ENCODE measurements at regions not wholly inside any gene's neighbourhood (a gene's known extent, or its start where the extent isn't known, plus 50 kb on each side); places are given as distances from the start of the nearest gene placed in this dataset.

GRCh38 chr2:118508282-118508681 is 339.2 kb downstream of the EN1 start:
- Mint-ChIP-seq H3K36me3 (peaks cover 0 to 4% of the 10 kb centered on the region in 2 donors), H3K27ac (no peak overlapping the region), H3K9me3 (peaks cover 0 to 3% of the 10 kb centered on the region in 2 donors)
- ATAC-seq: no peak
- DNase-seq (ENCODE audit: low spot score in 2 of 2): no peak

GRCh38 chr2:118505436-118505835 is 342.0 kb downstream of the EN1 start:
- peaks cover 0 to 4% of the 10 kb centered on the region in 2 donors for H3K36me3 Mint-ChIP-seq
- ATAC-seq (no peak), DNase-seq (ENCODE audit: low spot score in 2 of 2) (no peak)
- H3K9me3 Mint-ChIP-seq: peaks cover 0 to 3% of the 10 kb centered on the region in 2 donors
- no peak overlapping the region for H3K27ac Mint-ChIP-seq

DNA sequence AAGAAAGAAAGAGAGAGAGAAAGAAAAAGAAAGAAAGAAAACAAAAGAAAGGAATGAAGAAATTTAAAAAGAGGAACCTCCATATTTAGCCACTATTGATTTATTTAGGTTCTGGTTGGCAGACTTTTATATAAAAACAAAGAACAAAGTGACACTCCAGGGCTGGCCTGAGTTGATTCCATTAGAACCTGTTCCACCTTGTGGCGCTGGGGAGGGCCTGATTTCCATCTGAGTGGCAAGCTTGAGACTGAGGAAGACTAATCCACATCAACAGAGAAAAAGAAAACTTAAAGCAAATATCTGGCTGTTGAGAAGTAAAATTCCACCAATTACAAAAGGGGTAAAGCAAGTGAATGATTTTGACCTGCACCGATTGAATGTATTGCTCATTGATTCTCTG is 345.3 kb downstream of the EN1 start:
- no peak for DNase-seq (ENCODE audit: low spot score in 2 of 2)
- no peak for ATAC-seq
- peaks cover 0 to 4% of the 10 kb centered on the region in 2 donors for H3K36me3 Mint-ChIP-seq

GRCh38 chr2:118498943-118499342 is 348.5 kb downstream of the EN1 start:
- Mint-ChIP-seq H3K36me3 (no peaks in the 10 kb centered on the region), H3K27ac (no peak overlapping the region), H3K9me3 (no peaks in the 10 kb centered on the region)
- DNase-seq (ENCODE audit: low spot score in 2 of 2) (no peak), ATAC-seq (no peak)

More for the DNA sequence above, 345.3 kb downstream of the EN1 start:
- peaks cover 0 to 3% of the 10 kb centered on the region in 2 donors for H3K9me3 Mint-ChIP-seq
- no peak overlapping the region for H3K27ac Mint-ChIP-seq

DNA sequence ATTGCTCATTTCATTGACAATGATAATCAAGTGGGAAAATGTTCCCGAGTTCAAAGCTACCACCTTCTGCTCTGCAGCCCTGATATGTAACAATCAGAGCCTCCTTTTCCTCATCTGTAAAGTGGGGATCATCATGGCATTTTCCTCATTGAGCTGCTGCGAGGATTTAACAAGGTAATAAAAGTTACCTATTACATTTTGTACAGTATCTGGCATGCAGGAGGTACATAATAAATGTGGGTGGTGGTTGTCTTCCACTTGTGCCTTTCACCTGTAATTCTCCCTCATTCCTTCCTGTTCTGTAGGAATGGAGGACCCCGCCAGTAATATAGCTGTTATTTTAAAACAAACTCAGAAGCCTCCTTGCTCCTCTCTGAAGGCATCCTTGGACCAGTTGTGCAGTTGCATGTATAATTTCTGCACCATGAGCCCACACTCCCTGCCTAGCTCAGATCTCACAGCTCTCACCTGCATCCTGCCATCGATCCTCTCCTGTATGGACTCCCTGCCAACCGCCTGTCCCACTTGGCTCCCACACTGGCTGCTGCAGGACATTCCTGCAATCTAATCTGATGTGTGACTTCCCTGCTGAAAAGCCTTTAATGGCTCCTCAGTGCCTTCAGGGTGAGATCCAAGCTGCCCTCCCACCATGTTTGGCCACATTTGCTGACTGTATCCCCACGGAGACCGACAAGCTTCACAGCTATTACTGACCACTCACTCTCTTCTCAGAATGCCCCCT is 350.4 kb downstream of the EN1 start:
- Mint-ChIP-seq H3K36me3 (peaks cover 3% of the 10 kb centered on the region in 2 donors), H3K9me3 (peaks cover 0 to 3% of the 10 kb centered on the region in 2 donors), H3K27ac (peak overlapping the region in 1 of 2 donors; percentile 1)
- DNase-seq (ENCODE audit: low spot score in 2 of 2): no peak
- no peak for ATAC-seq

DNA sequence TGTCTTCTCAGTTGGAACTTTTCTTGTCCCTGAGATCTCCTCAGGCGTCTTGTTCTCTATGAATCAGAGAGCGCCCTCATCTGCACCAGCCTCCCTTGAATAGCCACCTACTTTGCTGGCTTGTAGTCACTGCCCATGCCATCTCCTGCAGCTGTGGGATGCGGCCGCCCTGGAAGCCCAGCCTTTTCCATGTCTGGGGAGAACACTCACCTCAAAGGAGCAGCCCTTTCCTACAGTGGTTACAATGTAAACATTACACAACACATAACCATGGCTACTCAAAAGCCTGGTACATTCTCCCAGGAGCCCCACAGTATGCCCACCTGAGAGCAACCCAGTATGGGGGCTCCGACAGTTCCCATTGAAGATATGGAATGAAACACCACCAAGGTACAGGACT is 351.0 kb downstream of the EN1 start:
- peaks cover 6% of the 10 kb centered on the region in 2 donors for H3K36me3 Mint-ChIP-seq
- ATAC-seq: no peak

DNA sequence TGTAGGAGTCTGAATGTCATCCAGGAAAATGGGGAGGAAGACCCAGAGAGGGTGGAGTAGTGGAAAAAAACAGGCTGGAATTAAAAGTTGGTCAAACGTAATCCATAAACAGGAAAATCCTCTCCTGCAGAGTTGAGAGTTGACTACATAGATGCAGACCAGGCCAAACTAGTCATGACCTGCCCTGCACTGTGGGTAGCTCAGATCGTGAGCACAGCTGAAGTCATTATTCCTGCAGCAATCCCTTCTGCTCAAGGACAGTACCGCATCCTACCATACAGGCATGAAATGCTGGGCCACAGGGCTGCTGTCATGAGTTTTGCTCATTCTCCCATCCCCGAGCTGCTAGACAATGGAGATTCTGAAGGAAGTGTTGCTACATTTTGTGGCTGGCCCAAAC is 352.2 kb downstream of the EN1 start:
- H3K36me3 Mint-ChIP-seq: peaks cover 6 to 12% of the 10 kb centered on the region in 2 donors
- H3K27ac Mint-ChIP-seq: no peak overlapping the region
- ATAC-seq (no peak), DNase-seq (ENCODE audit: low spot score in 2 of 2) (no peak)
- peaks cover 0 to 6% of the 10 kb centered on the region in 2 donors for H3K9me3 Mint-ChIP-seq

More for the DNA sequence above, 351.0 kb downstream of the EN1 start:
- Mint-ChIP-seq H3K9me3 (peaks cover 0 to 6% of the 10 kb centered on the region in 2 donors), H3K27ac (no peak overlapping the region)
- no peak for DNase-seq (ENCODE audit: low spot score in 2 of 2)

DNA sequence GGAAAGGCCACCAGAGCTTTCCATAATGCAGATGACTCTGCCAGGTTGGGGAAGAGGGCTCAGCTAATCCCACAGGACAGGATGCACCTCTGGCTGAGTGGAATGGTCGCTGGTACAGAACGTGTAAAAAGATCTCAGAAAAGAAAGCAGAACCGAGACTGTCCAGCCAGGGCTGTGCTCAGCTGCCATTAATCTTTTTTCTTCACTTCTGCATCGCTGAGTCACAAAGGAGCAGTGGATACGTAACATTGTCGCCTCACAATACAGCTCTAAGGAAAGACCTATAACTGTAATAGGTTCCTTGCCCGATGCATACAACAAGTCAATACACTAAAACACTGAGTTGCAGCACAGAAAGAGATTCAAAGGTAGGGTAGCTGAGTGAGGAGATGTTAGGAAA is 354.2 kb downstream of the EN1 start:
- H3K27ac Mint-ChIP-seq: no peak overlapping the region
- ATAC-seq: no peak
- DNase-seq (ENCODE audit: low spot score in 2 of 2): no peak
- H3K9me3 Mint-ChIP-seq: peaks cover 0 to 6% of the 10 kb centered on the region in 2 donors
- peaks cover 6 to 12% of the 10 kb centered on the region in 2 donors for H3K36me3 Mint-ChIP-seq

DNA sequence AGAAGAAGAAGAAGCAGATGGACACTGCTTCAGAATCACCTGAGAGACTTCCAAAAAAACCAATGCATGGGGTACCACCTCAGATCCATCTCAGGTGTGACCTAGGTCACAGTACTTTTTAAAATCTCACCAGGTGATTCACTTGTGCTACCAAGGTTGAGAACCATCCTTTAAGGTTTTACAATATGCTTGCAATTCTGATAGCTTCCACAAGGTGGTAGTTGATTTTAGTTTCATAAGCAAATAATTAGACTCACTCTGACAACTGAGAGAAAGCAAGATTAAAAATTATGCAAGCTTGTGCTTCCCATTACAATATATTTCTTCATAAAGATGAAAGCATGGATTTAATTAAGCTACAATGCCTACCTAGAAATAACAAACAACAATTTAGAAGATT is 355.1 kb downstream of the EN1 start:
- no peak for DNase-seq (ENCODE audit: low spot score in 2 of 2)
- ATAC-seq: no peak
- H3K9me3 Mint-ChIP-seq: peaks cover 0 to 6% of the 10 kb centered on the region in 2 donors
- H3K36me3 Mint-ChIP-seq: peaks cover 6 to 12% of the 10 kb centered on the region in 2 donors
- no peak overlapping the region for H3K27ac Mint-ChIP-seq

- ATAC-seq (no peak), DNase-seq (ENCODE audit: low spot score in 2 of 2) (no peak)
- Mint-ChIP-seq H3K27ac (no peak overlapping the region), H3K9me3 (peaks cover 0 to 6% of the 10 kb centered on the region in 2 donors), H3K36me3 (peaks cover 6 to 12% of the 10 kb centered on the region in 2 donors)
These were observed 357.1 kb downstream of the EN1 start for GRCh38 chr2:118490330-118490729.

- Mint-ChIP-seq H3K27ac (no peak overlapping the region), H3K9me3 (peaks cover 0 to 6% of the 10 kb centered on the region in 2 donors), H3K36me3 (peaks cover 6 to 12% of the 10 kb centered on the region in 2 donors)
- DNase-seq (ENCODE audit: low spot score in 2 of 2) (no peak), ATAC-seq (no peak)
These were observed 357.6 kb downstream of the EN1 start for GRCh38 chr2:118489712-118490299.

DNA sequence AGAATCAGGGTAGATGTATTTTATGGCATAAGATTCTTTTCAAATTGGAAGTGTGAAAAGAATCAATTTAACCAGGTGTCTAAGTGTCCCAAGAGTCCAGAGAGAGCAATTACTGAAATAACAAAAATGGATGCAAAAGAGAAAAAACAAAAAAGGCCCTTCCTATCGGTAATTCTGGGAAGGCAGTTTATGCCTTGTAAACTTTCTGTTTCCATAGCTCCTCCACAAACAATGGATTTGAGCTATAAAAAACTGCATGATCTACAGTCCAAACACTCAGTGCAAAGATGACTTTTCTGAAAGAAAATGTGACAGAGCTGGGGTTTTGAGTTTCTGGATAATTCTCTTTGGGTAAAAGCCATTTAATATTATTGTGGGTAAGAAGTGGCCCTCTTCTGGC is 366.1 kb downstream of the EN1 start:
- H3K27ac Mint-ChIP-seq: no peak overlapping the region
- no peak for ATAC-seq
- DNase-seq (ENCODE audit: low spot score in 2 of 2): no peak
- H3K9me3 Mint-ChIP-seq: no peaks in the 10 kb centered on the region
- H3K36me3 Mint-ChIP-seq: no peaks in the 10 kb centered on the region

GRCh38 chr2:118479020-118479419 is 368.4 kb downstream of the EN1 start:
- ATAC-seq (no peak), DNase-seq (ENCODE audit: low spot score in 2 of 2) (no peak)
- H3K9me3 Mint-ChIP-seq: no peaks in the 10 kb centered on the region
- no peak overlapping the region for H3K27ac Mint-ChIP-seq
- H3K36me3 Mint-ChIP-seq: no peaks in the 10 kb centered on the region

DNA sequence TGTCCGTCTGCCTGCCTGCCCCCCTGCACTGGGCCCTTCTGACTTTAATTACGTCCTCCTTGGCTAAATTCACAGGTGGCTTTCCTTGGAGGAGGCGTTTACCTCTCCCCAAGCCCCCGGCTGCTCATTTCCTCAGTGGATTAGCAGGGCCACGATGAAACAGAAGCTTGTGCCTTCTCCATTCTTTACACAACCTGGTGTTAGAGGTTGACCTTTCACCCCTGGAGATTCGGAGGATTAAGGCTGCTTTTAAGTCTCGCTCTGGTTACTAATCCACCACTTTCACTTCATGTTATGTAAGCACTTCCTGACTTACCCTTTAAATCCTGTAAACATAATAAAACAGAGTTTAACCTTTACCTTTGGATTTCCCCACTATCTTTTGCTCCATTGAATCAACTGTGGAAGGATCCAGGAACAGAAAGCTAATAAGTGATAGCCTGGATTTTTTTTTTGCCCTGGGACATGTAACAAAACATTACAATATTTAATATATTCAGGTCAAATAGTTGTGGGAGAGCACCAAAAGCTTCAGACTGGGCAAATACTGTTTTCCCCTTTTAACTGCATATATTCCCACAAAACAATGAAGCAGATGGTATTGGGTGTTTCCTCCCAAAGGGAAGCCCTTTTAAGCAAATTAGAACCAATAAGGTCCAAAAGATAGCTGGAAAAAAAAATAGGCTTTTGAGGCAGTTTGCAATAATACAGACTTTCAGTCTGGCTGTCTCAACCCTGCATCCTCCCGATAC is 370.2 kb downstream of the EN1 start:
- no peaks in the 10 kb centered on the region for H3K9me3 Mint-ChIP-seq
- no peak overlapping the region for H3K27ac Mint-ChIP-seq
- ATAC-seq (no peak), DNase-seq (ENCODE audit: low spot score in 2 of 2) (no peak)
- no peaks in the 10 kb centered on the region for H3K36me3 Mint-ChIP-seq

DNA sequence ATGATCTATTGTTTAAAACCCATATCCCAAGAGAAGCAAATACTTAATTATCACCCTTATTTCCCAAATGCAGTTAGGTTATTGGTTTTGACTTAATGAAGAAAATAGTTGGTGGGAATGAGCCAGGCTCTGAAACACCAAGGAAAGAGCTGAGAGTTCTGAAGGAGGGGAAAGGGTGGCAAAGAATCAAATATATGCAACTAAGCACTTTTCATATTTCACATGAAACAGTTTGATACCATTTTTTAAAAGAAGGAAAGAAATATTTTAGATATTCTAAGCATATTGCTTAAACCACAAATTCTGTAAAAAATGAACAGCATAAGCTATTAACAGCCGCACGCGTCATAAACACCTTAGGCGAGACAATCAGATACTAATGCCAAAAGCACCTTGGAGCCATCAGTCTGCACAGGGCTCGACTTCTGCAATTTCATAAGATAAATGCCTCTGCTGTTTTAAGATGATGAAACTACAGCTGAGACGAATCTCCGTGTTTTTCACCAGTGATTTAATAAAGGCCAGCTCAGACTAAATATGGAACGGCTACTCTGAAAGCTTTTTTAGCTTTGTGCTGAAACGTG is 371.7 kb downstream of the EN1 start:
- ATAC-seq (no peak), DNase-seq (ENCODE audit: low spot score in 2 of 2) (no peak)
- no peaks in the 10 kb centered on the region for H3K9me3 Mint-ChIP-seq
- peak overlapping the region in 1 of 2 donors; percentile 25 for H3K27ac Mint-ChIP-seq
- no peaks in the 10 kb centered on the region for H3K36me3 Mint-ChIP-seq

DNA sequence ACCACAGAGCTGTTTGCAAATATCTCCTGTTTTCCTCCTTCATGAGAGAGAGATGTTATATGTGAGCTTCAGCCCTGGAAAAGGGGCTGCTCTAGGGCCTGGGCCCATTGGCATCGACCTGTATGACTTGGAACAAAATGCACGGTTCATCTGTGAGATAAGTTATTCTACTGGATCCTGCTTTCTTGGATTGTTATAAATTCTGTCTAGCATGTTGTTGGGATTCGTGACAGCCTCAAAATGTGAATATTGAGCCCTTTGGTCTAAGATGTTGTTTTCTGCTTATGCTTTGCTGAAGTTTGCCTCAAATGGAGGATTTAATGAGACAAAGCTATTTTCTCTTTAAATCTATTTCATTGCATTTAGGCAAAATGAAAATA is 372.9 kb downstream of the EN1 start:
- H3K36me3 Mint-ChIP-seq: no peaks in the 10 kb centered on the region
- DNase-seq (ENCODE audit: low spot score in 2 of 2) (no peak), ATAC-seq (no peak)
- no peak overlapping the region for H3K27ac Mint-ChIP-seq
- no peaks in the 10 kb centered on the region for H3K9me3 Mint-ChIP-seq

All from activated naive CD4-positive, alpha-beta T cell treated with anti-CD3 and anti-CD28 coated beads, Interleukin-2, amount 50 U/mL, for 72 hours (primary cell).